ENCODE measurements at regions not wholly inside any gene's neighbourhood (a gene's known extent, or its start where the extent isn't known, plus 50 kb on each side); places are given as distances from the start of the nearest gene placed in this dataset.
"Not testable (repeated sequence)": the region's sequence is repeated elsewhere in the genome, so short reads cannot be mapped to it uniquely, and the experiment has no call there.

- DNase-seq (ENCODE audit: low read depth in 2 of 2), result no peak
Observed at GRCh38 chr3:163213838-163214237, 1717.2 kb downstream of the OTOL1 start.

GRCh38 chr3:163196815-163197374 lies 1700.3 kb downstream of the OTOL1 start:
- no peak for DNase-seq (ENCODE audit: low read depth in 2 of 2)

GRCh38 chr3:163196245-163196644 lies 1699.6 kb downstream of the OTOL1 start:
- DNase-seq (ENCODE audit: low read depth in 2 of 2), result no peak

- no peak for DNase-seq (ENCODE audit: low read depth in 2 of 2)
Observed at GRCh38 chr3:163185721-163186350, 1689.2 kb downstream of the OTOL1 start.

- DNase-seq (ENCODE audit: low read depth in 2 of 2), result no peak
Observed at GRCh38 chr3:163175970-163176369, 1679.4 kb downstream of the OTOL1 start.

- DNase-seq (ENCODE audit: low read depth in 2 of 2), result not testable (repeated sequence)
Observed at GRCh38 chr3:163172513-163172912, 1675.9 kb downstream of the OTOL1 start.

- DNase-seq (ENCODE audit: low read depth in 2 of 2), result no peak
Observed at GRCh38 chr3:163166197-163166596, 1669.6 kb downstream of the OTOL1 start.

- no peak for DNase-seq (ENCODE audit: low read depth in 2 of 2)
Observed at GRCh38 chr3:163159306-163159705, 1662.7 kb downstream of the OTOL1 start.

GRCh38 chr3:163139600-163139999 lies 1643.0 kb downstream of the OTOL1 start:
- DNase-seq (ENCODE audit: low read depth in 2 of 2), result no peak

GRCh38 chr3:163138258-163138657 lies 1641.7 kb downstream of the OTOL1 start:
- DNase-seq (ENCODE audit: low read depth in 2 of 2), result no peak

GRCh38 chr3:163132111-163132510 lies 1635.5 kb downstream of the OTOL1 start:
- DNase-seq (ENCODE audit: low read depth in 2 of 2), result no peak

GRCh38 chr3:163129287-163129686 lies 1632.7 kb downstream of the OTOL1 start:
- no peak for DNase-seq (ENCODE audit: low read depth in 2 of 2)

- DNase-seq (ENCODE audit: low read depth in 2 of 2), result no peak
Observed at GRCh38 chr3:163126115-163126514, 1629.5 kb downstream of the OTOL1 start.

All from stimulated activated CD4-positive, alpha-beta T cell treated with anti-CD3 and anti-CD28 coated beads, Interleukin-15, amount 100 ng/mL, for 48 hours (primary cell).